NCI-H526 treated with DMSO at 0.1 percent for 48 hours (cell line): ENCODE measurements at regions not wholly inside any gene's neighbourhood (a gene's known extent, or its start where the extent isn't known, plus 50 kb on each side); places are given as distances from the start of the nearest gene placed in this dataset.

Experiments used
- DNase-seq: peaks from one replicate; lab custom pipeline; 2025; lab: John Stamatoyannopoulos, UW

DNA sequence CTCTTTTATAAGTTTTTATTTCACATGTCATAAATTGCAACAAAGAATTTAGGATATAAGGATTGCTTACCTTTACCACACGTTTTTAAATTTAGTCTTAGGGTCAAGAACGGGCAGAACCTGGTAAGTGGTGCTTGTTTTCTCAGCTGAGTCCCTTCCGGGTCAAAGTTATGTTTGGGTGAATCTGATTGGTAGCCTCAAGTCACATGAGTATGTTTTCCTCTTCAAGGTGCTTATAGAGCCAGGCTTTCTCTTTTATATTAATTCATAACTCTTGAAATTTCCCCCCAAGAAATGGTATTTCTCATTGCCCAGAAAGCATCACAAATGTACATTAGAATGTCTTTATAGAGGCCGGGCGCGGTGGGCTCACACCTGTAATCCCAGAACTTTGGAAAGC lies 415.7 kb upstream of the ROBO2 start:
- DNase-seq, result no peak

DNA sequence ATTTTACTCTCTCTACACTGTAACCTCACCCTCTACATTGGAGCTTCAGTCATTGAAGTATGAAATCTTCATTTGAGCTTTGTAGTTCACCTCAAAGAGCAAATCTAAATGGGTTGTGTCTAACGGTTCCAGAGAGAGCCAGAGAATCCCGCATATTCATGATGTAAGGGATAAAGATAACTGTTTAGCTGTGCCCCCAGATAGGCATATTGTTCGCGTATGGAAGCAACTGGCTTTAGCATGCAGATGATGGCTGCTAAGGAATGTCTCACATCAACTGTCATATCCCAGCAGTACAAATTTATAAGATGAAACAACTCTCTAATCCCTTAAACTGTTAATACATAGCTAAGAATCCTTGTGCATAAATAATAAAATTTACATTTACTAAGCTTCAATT lies 412.7 kb upstream of the ROBO2 start:
- DNase-seq, result no peak

DNA sequence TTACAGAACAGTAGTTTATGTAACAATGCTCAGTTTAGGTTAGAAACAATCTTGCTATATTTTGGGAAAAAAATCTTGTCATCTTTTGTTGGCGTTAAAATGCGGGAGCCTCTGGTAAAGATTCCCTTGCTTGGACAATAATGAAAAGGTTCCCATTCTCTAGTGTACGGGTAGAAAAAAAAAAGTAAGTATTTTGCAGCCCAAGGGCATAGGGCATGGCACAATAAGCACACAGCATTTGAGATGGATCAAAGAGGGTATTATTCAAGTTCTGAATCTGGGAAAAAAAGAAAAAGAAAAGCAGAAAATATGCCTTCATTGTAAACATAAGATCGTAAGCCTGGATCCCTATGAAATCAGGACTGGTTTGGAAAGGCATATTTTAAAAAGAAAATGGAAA lies 408.6 kb upstream of the ROBO2 start:
- no peak for DNase-seq

DNA sequence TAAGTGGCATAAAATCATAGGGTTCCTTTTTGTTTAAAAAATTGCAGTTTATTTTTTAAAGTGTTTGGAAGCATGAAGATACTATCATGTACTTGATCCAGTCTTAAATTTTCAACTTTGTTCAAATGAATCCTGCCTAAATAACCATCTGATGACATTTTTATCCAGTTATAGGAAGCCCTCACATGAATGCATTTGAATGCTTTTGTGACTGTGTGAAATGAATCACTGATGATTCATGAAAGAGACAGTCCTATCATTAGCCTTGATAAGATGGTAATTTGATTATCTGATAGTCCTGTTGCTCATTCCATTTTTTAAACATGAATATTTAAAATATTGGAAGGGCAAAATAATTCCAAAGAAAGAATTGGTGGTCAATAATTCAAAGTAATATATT lies 401.9 kb upstream of the ROBO2 start:
- DNase-seq, result no peak

DNA sequence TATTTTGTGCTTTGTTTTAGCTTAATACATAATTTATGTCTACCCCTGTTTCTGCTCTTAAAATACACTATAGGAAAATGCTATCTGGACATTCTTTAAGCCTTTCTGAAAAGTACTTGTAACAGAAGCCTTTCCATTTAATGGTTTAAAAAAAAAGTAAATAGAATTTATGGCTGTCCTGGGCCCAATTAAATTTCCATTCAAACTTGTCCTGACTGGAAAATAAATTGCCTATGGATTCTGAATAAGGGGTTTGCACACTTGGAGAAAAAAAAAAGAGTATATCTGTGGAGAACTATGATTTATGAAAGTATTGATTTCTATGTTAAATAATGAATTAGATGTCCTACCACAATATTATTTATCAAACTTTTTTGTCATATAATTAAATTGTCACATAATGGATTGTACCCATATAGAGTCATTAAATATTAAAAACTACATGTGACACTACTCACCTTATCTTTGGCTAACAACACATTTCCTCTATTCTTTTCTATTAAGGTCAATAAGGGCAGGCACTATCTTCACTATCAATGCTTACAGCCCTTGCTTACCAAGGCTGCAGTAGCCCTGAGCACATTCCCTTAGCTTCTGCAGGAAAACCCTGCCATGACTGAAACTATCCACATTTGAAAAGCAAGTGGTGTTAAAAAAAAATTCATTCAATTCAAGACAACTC lies 396.1 kb upstream of the ROBO2 start:
- no peak for DNase-seq

DNA sequence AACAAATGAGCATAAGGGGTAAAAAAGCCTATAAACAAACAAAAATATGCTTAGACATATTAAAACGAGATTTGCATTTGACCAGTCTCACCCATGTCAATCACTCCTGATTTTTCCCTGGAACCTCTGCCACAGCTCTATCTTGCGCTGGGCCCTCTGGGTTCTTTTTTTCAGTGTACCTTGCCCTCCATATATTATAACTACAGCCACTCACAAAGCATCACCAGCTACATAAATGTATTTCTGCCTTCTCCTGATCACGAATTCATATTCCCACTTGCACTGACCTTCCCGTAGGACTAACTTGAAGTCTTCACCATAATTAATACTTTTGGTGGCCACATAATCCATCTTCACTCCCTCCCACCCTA lies 395.6 kb upstream of the ROBO2 start:
- DNase-seq, result no peak

DNA sequence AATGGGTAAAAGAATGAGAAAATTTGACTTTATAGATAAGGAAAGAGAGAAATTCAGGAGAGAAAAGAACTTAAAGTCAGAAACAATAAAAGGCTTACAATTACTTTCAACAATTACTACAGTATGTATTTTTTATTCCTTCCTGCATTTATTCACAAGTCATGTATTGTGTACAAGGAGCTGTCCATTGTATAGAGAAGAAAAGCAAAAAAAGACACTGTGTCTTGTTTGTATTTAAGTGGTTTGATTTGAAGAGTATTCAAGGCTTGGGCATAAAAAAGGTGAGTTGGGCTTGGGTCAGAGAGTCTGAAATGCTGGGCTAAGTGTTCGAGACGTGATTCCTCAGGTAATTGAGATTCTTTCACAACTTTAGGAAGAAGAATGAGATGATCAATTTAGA lies 394.2 kb upstream of the ROBO2 start:
- no peak for DNase-seq

DNA sequence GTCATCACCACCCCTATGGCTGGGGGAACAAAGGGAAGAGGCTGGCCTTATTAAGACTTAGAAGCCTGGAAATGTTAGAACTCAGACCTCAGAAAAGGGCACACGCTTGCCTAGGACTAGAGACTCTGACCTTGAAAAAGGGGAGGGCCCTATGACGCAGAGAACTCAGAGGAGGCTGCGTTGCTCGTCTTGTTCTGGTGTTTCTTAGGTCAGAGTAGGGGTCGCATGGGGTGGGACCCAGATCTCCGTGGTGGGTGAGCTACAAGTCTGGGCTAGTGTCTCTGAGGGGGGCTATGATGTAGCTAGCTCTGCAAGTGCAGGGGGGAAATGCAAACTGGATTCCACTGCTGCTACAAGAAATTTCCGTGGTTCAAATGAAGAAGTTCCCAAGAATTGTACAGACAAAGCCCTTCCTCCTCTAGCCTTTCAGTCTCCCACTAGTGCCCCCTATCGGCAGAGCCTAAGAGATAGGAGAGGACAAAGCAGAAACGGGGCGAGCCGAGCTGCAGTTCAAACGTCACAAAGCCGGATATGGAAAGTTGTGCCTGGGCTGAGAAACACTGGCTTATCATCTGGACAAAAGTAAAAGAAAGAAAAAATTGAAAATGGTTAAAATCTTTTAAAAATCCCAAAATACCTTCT lies 392.9 kb upstream of the ROBO2 start:
- no peak for DNase-seq

DNA sequence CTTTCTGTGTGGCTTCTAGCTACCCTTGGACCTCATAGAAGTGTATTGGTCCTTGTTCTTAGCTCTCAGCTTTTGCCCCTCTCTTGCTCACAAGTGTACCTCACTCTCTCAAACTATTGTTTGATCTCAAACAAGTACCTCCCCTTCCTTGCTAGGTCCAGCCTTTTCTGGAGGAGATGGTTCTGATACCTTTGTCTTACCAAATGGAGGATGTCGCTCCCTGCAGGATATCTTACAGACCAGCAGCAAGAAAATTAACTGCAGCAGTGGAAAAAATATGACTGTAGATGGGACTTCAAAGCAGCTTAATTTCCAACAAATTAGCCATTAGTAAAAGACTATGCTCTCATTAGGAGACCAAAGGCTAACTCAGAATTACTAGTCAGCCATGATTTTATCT lies 388.1 kb upstream of the ROBO2 start:
- no peak for DNase-seq

DNA sequence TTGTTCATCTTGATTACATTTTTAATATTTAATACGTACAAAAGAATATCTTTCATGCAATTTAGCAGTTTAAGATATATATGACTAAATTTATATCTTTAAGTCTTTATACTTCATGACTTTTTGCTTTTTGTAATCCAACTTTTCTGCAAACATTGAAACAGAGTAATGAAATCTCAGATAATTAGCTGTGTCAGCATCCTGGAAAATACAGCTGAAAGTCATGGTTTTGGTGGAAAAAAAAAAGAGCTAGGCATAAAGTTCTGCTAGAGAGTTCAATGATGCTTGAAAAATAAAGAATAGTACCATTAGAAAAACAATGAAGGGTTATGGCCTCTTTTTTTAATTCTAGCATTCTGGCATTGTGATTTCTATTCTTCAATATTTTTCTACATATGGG lies 387.4 kb upstream of the ROBO2 start:
- no peak for DNase-seq

DNA sequence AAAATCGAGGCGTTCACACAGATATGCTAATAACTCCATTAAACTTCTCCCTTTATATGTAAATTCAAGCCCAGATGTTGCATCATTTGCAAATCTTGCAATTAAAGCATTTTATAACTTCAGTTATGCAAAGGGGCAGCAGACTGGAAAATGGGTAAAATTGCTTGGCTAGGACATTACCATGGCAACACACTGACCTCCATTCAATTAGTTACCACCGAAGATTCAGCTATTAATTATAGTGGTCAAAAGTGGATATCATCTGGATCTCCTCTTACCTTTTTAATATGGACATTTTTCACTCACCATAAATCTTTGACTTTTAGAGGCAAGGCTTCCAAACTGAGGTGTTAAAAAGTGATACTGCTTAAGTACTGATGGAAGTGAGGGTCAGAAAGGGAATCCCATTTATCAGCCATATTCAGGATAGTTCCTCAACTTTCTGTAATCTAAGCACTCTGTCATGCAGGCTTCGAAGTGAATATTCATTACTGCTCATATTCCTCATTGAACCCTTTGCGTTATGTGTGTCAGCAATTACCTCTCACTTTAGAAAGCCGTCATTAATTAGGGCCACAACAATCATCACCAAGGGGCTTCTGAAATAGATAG lies 386.2 kb upstream of the ROBO2 start:
- no peak for DNase-seq

DNA sequence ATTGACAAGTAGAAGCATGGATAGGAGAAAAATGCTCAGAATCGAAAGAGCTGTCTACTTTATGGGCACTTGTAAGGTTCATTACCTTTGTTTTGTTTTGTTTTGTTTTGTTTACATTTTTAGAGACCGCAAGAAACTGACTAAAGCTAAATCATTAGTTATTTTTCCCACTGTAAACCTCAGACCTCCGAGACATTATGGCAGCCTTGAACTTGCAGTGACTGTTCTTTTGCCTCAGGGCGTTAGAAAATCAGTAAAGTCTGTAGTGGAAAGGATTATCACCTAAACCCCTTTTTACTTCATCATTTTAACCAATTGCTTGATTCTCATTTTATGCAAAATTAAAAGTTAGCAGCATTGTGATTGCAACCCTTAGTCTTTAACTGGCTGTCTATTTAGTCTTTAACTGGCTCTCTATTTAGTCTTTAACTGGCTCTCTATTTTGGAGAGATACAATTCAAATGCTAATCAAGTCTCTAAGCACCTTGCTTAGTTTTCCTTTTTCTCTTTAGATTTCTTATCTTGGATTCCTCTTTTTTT lies 383.3 kb upstream of the ROBO2 start:
- DNase-seq, result no peak

DNA sequence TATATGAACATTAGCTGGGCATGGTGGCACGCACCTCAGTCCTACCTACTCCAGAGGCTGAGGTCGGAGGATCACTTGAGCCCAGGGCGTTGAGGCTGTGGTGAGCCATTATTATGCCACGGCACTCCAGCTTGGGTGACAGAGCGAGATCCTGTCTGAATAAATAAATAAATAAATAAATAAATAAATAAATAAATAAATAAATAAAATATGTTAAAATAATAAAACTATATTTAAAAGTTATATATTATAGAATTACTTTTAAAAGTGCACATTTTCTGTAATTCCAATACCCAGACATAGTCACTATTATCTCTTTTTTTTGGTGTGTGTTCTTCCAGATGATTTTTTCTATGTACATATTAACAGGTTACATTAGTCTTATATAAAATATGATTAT lies 382.0 kb upstream of the ROBO2 start:
- no peak for DNase-seq

DNA sequence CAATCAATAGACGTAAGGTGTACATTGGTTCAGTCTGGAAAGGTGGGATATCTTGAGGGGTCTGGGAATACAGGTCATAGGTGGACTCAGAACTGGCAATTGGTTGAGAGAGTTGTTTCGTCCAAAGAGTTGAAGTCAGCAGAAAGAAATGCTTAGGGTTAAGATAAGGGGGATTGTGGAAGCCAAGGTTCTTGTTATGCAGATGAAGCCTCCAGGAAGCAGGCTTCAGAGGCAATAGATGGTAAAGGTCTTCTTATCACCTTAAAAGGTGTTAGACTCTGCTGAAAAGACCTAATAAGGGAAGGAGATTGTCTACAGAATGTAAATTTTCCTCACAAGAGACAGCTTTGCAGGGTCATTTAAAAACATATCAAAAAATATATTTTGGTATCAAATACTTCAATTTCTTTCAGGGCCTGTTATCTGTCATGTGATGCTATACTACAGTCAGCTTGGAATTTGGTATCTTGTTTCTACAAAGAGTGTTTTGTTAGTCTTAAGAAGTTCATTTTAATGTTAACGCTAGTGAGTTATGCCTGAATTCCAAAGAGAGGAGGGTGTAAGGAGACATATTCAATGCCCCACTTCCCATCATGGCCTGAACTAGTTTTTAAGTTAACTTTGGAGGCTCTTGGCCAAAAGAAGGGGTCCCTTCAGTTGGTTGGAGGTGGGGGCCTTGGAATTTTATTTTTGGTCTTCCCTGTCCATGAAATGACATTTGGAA lies 378.2 kb upstream of the ROBO2 start:
- no peak for DNase-seq

DNA sequence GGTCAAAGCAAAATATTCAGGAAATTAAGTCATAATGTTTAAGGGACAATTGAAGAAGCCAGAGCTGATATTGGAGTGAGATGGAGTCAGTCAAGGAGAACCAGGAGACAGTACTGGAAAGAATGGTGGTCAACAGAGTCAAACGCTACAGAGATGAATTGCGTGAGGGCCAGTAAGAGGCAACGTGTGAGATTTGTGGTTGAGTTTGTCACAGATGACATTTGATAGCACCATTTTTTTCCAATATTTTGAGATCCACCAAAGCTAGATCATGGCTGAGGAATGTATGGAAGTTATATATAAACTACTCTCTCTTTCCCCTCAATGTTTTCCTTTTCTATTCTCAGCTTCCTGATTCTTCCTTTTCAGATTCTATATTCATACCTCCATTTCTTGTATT lies 375.1 kb upstream of the ROBO2 start:
- DNase-seq, result no peak

DNA sequence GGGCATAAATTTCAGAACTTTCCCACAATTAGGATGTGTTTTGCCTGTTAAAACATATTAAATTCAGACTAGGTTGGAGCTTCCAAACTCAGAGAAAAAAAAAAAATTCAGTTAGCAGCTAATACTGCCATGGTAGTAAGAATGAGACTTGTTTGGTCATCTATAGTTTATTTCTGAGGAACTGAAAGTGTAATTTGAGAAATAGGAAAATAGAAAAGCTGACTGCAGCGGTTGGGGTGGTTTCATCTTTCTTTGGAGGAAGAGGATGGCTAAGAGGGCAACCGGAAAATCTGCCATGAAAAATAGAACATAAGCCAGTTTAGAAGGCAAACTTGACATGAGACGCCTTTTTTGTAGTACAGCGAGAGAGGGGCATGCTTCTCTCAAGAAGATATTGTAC lies 371.2 kb upstream of the ROBO2 start:
- no peak for DNase-seq

DNA sequence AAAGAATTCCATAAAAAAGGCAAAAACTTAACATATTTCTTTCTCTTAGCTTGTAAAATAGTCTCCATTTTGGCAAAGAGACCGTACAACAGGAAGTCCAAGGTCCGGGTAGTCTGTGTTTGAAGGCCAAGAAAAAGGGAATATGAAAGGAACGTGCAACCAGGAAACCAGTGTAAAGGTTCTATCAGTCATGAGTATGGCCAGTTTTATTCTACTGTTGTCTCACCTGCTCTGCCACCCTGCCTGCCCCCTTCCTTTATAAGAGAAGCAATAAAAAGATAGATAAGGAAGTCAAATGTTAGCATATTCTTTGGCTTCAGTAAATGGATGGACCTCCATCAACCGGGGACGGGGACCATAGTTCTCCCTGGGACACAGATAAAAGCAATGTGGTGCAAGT lies 370.6 kb upstream of the ROBO2 start:
- no peak for DNase-seq

DNA sequence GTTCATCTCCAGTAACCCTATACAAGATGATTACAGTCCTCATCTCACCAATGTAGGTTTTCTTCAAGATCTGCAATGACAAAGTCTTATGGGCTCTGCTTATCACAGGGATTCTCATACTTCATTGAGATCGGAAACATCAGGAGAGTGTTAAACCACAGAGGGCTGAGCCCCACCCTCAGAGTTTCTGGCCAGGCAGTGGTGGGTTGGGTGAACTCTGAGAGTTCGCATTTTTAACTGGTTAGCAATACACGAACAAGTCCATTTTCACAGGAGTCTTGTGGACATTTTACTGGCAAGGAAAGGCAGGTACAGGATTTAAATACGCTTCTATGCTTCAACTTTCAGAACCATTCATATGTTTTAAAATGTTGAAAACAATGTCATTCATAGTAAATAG lies 366.7 kb upstream of the ROBO2 start:
- DNase-seq, result no peak

DNA sequence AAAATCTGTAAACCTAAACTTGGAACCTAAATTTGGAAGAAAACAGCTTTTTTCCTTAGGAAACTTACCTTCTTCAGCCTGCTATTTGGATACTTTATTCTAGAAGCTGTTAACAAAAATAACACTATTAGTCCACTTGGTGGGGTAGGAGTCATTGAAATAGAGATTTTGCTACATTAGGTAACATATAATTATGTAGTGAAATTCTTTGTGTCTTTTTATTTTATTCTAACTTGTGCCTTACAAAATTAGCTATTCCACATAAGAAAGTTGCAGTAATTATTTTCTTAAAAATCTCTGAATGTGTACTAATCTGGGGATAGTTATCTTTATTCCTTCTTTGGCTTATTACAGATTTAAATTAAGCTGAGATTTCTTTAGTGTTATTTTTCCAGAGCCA lies 360.4 kb upstream of the ROBO2 start:
- DNase-seq, result no peak

DNA sequence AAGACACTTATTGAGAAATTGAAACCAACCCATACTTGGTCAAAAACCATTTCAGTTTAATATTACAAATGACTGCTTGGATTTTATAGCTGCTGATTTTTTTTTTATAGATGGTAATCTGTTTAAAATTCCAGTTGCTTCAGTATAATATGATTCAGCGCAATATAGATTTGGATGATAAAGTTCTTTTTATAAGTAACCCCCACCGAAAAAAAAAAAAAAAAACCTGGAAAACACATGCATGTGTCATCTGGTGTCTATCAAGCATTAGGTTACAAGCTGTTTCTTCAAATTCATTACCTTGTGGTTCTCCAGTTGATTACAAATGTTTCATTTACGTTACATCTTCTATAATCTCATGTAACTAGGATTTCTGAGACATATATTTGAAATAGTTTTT lies 356.6 kb upstream of the ROBO2 start:
- DNase-seq, result no peak

DNA sequence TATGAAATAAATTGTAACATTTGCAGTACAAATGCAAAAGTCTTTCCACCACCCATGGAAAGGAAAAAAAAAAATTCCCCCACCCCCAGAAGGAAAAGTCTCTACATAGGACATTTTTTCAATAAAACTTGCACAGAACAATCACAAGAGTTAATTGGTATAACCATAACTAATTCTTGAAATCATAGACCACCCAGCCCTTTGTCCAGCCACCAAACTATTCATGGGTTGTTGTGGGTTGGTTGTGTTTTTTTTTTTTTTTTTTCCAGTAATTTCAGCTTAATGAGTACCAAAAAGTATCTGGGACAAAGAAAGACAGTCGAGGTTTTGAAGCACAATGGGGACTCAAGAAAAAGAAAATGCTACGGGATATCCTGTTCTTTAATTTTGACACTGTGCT lies 355.0 kb upstream of the ROBO2 start:
- DNase-seq, result no peak

DNA sequence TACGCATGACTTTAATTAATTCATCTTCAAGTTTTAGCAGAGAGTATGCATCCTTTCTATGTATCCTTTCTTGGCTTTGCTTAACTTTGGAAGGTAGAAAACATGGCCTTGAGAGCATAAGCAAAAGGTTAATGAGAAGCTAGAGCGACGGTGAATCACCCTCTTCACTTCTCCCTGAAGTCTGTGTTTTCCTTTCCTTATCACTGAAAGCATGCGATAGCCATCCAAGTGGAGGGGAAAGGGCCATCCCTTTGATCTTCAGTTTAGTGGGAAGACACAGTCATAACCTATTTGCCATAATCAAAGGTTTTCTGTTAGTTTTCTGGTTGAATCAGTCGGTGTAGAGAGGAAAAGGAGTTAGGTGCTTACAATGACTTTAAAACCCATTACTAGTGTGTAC lies 354.0 kb upstream of the ROBO2 start:
- DNase-seq, result no peak

DNA sequence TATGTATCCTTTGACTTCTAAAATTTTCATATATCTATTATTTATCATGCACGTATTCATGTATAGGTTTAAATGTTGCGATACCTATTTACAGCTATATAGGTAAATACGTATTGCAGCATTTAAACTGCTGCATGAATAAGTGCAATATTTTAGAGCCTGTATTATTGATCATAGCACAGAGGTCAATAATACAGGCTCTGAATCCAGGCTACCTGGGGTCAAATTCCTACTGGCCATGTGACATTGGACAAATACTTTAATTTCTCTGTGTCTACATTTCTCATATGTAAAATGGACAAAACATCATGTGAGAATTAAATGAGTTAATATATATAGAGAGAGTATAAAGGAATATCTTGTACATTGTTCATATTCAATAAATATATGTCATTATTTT lies 352.9 kb upstream of the ROBO2 start:
- DNase-seq, result no peak
